Breast epithelium (tissue), 4 donors: ENCODE measurements at regions not wholly inside any gene's neighbourhood (a gene's known extent, or its start where the extent isn't known, plus 50 kb on each side); places are given as distances from the start of the nearest gene placed in this dataset.

Experiments used
- DNase-seq, 2 donors: peaks; one replicate each; pipeline ENCODE4 v3.0.0-alpha.2; 2019; ENCODE audit warnings: low spot score in 2 of 2
- H3K27ac ChIP-seq, 2 donors: fragments of 200-600 bp; sonication (generic) in 1 of 2; one replicate each; pipeline ENCODE4 v1.5.1; 2016 to 2019; ENCODE audit warnings: mild to moderate bottlenecking in 1 of 2
- H3K27me3 ChIP-seq, 2 donors: fragments of 200-600 bp; sonication (generic) in 1 of 2; one replicate each; pipeline versions ENCODE4 v1.5.1 to v1.6.0; 2017 to 2019; ENCODE audit warnings: control low read depth in 1 of 2, mild to moderate bottlenecking in 1 of 2
- H3K36me3 ChIP-seq: fragments of 200-600 bp; one replicate; pipeline ENCODE4 v1.5.1; 2019
- H3K4me1 ChIP-seq, 2 donors: fragments of 200-600 bp; sonication (generic); one replicate each; pipeline ENCODE4 v1.5.1; 2016 to 2019; ENCODE audit warnings: control low read depth in 1 of 2
- H3K4me3 ChIP-seq, 3 donors: fragments of 200-600 bp; sonication (generic); 1 replicate in 2 of 3; 2 replicates in 1 of 3; pipeline ENCODE4 v1.5.1; 2016 to 2019; ENCODE audit warnings: mild to moderate bottlenecking in 3 of 3, moderate library complexity in 2 of 3
- H3K9me3 ChIP-seq, 2 donors: fragments of 200-600 bp; sonication (generic) in 1 of 2; one replicate each; pipeline ENCODE4 v1.5.1; 2016 to 2019; ENCODE audit warnings: control low read depth in 1 of 2
- CTCF ChIP-seq, 3 donors: fragments of 450-650 bp; IDR thresholded peaks; one replicate each; pipeline ENCODE4 v1.5.1; 2016 to 2017; ENCODE audit warnings: antibody characterized with exemption in 3 of 3, mild to moderate bottlenecking in 3 of 3, moderate library complexity in 3 of 3
- POLR2A ChIP-seq: fragments of 450-650 bp; IDR thresholded peaks from one replicate; pipeline ENCODE4 v1.6.1; 2016; ENCODE audit warnings: antibody characterized with exemption, mild to moderate bottlenecking, moderate library complexity
- POLR2AphosphoS5 ChIP-seq, 3 donors: sonication (generic); formaldehyde crosslinking; IDR thresholded peaks; one replicate each; pipeline ENCODE4 v1.6.1; 2017; ENCODE audit warnings: antibody characterized with exemption in 3 of 3
- intact Hi-C: fragments of 100-400 bp; cut with DNase I; formaldehyde crosslinking; loops from one replicate; pipeline ENCODE4 v1.15.1; 2023; ENCODE audit warnings: low total_unique reads

GRCh38 chr6:14606353-14606752 is 488.8 kb downstream of the CD83 start:
- H3K4me3 ChIP-seq: no peak overlapping the region
- intact Hi-C loops: no loop called here
- H3K36me3 ChIP-seq: no peaks in the 10 kb centered on the region
- TF ChIP-seq POLR2A: no peak
- no peaks in the 10 kb centered on the region for H3K9me3 ChIP-seq
- H3K27me3 ChIP-seq: no peaks in the 10 kb centered on the region
- DNase-seq: no peak
- no peaks in the 10 kb centered on the region for H3K4me1 ChIP-seq
- no peak overlapping the region for H3K27ac ChIP-seq

GRCh38 chr6:14610141-14610540 is 492.6 kb downstream of the CD83 start:
- H3K4me3 ChIP-seq: no peak overlapping the region
- no peaks in the 10 kb centered on the region for H3K36me3 ChIP-seq
- intact Hi-C loops: no loop called here
- H3K27me3 ChIP-seq: no peaks in the 10 kb centered on the region
- H3K4me1 ChIP-seq: no peaks in the 10 kb centered on the region
- TF ChIP-seq CTCF (IDR thresholded peaks at IDR 0.05) (no peak), POLR2A (no peak), POLR2AphosphoS5 (IDR thresholded peaks at IDR 0.05) (no peak)
- no peaks in the 10 kb centered on the region for H3K9me3 ChIP-seq
- DNase-seq: no peak
- no peak overlapping the region for H3K27ac ChIP-seq

GRCh38 chr6:14612016-14612980 is 494.7 kb downstream of the CD83 start:
- Histone ChIP-seq H3K27ac (no peak overlapping the region), H3K9me3 (peaks cover 0 to 8% of the 10 kb centered on the region in 2 donors), H3K4me3 (no peak overlapping the region), H3K4me1 (no peaks in the 10 kb centered on the region), H3K36me3 (no peaks in the 10 kb centered on the region), H3K27me3 (no peaks in the 10 kb centered on the region)
- no peak for DNase-seq
- TF ChIP-seq POLR2AphosphoS5 (IDR thresholded peaks at IDR 0.05): no peak
- TF ChIP-seq POLR2A: no peak
- TF ChIP-seq CTCF (IDR thresholded peaks at IDR 0.05): no peak
- intact Hi-C loops: no loop called here

- H3K27me3 ChIP-seq: no peaks in the 10 kb centered on the region
- intact Hi-C loops: loop anchor here (5.0 kb wide), 1 partner anchor 643 kb away; no protein-coding TSS in a partner anchor
- no peaks in the 10 kb centered on the region for H3K4me1 ChIP-seq
- DNase-seq: no peak
- peaks cover 0 to 8% of the 10 kb centered on the region in 2 donors for H3K9me3 ChIP-seq
- no peaks in the 10 kb centered on the region for H3K36me3 ChIP-seq
- H3K4me3 ChIP-seq: no peak overlapping the region
- H3K27ac ChIP-seq: no peak overlapping the region
- TF ChIP-seq POLR2A: no peak
- no peak for TF ChIP-seq POLR2AphosphoS5 (IDR thresholded peaks at IDR 0.05)
- TF ChIP-seq CTCF (IDR thresholded peaks at IDR 0.05): no peak
Measured at GRCh38 chr6:14614631-14615030, 497.1 kb downstream of the CD83 start.

- no peak for DNase-seq
- Histone ChIP-seq H3K27me3 (no peaks in the 10 kb centered on the region), H3K4me1 (no peaks in the 10 kb centered on the region), H3K9me3 (peaks cover 0 to 8% of the 10 kb centered on the region in 2 donors), H3K27ac (no peak overlapping the region), H3K4me3 (no peak overlapping the region), H3K36me3 (no peaks in the 10 kb centered on the region)
- intact Hi-C loops: loop anchor here (5.0 kb wide), 1 partner anchor 641 kb away; no protein-coding TSS in a partner anchor
- TF ChIP-seq CTCF (IDR thresholded peaks at IDR 0.05) (no peak), POLR2AphosphoS5 (IDR thresholded peaks at IDR 0.05) (no peak), POLR2A (no peak)
Measured at GRCh38 chr6:14616656-14617055, 499.1 kb downstream of the CD83 start.
